ENCODE measurements at regions not wholly inside any gene's neighbourhood (a gene's known extent, or its start where the extent isn't known, plus 50 kb on each side); places are given as distances from the start of the nearest gene placed in this dataset.

DNA sequence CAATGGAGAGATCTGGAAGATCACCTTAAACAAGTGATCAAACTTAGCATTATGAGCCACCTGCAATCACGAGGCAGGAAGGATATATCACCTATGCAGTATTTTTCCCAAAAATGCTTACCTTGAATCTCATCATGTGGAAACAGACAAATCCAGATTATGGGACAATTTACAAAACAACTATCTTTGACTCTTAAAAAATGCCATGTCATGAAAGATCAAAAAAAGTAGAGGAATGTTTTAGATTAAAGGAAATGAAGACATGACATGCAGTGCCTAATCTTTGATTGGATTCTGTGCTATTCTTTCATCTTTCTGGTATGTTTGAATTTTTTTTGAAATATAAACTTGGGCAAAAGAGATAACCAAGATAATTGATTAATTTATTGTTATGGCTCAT, 95.9 kb downstream of the KPNA2 start:
- H3K4me3 ChIP-seq (ENCODE audit: low read depth, low read length): no peak overlapping the region
- DNase-seq (ENCODE audit: low read depth): no peak

GRCh38 chr17:68133346-68134045, 98.0 kb downstream of the KPNA2 start:
- TF ChIP-seq, protein P1, sequence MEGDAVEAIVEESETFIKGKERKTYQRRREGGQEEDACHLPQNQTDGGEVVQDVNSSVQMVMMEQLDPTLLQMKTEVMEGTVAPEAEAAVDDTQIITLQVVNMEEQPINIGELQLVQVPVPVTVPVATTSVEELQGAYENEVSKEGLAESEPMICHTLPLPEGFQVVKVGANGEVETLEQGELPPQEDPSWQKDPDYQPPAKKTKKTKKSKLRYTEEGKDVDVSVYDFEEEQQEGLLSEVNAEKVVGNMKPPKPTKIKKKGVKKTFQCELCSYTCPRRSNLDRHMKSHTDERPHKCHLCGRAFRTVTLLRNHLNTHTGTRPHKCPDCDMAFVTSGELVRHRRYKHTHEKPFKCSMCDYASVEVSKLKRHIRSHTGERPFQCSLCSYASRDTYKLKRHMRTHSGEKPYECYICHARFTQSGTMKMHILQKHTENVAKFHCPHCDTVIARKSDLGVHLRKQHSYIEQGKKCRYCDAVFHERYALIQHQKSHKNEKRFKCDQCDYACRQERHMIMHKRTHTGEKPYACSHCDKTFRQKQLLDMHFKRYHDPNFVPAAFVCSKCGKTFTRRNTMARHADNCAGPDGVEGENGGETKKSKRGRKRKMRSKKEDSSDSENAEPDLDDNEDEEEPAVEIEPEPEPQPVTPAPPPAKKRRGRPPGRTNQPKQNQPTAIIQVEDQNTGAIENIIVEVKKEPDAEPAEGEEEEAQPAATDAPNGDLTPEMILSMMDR (conservative IDR thresholded peaks at IDR 0.05; ENCODE audit: low read depth, low read length): no peak
- DNase-seq (ENCODE audit: low read depth): no peak
- no peak overlapping the region for H3K4me3 ChIP-seq (ENCODE audit: low read depth, low read length)

More for the DNA sequence above, 95.9 kb downstream of the KPNA2 start:
- TF ChIP-seq, protein P1 (conservative IDR thresholded peaks at IDR 0.05; ENCODE audit: low read depth, low read length): no peak

GRCh38 chr17:68134046-68134637, 98.6 kb downstream of the KPNA2 start:
- DNase-seq (ENCODE audit: low read depth): no peak
- H3K4me3 ChIP-seq (ENCODE audit: low read depth, low read length): no peak overlapping the region
- TF ChIP-seq, protein P1 (conservative IDR thresholded peaks at IDR 0.05; ENCODE audit: low read depth, low read length): no peak

DNA sequence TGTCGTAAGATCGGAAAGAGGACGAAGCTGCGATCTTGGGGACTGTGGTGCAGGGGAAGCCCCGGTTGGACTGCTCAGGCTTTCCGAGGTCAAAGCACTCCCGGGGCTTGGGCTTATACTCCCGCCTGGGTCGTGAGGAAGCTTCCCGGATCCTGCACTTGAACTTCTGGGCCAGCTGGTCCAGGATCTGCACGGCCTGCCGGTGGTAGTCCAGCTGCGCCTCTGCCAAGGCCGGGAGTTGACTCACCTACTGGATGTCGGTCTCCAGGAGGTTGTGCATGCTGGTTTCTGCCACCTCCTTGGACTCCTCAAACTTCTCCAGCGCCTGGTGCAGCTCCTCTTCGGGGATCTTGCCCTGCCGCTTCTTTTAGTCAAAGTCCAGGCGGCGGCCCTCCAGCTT, 99.2 kb downstream of the KPNA2 start:
- no peak overlapping the region for H3K4me3 ChIP-seq (ENCODE audit: low read depth, low read length)
- no peak for DNase-seq (ENCODE audit: low read depth)
- TF ChIP-seq, protein P1 (conservative IDR thresholded peaks at IDR 0.05; ENCODE audit: low read depth, low read length): no peak

DNA sequence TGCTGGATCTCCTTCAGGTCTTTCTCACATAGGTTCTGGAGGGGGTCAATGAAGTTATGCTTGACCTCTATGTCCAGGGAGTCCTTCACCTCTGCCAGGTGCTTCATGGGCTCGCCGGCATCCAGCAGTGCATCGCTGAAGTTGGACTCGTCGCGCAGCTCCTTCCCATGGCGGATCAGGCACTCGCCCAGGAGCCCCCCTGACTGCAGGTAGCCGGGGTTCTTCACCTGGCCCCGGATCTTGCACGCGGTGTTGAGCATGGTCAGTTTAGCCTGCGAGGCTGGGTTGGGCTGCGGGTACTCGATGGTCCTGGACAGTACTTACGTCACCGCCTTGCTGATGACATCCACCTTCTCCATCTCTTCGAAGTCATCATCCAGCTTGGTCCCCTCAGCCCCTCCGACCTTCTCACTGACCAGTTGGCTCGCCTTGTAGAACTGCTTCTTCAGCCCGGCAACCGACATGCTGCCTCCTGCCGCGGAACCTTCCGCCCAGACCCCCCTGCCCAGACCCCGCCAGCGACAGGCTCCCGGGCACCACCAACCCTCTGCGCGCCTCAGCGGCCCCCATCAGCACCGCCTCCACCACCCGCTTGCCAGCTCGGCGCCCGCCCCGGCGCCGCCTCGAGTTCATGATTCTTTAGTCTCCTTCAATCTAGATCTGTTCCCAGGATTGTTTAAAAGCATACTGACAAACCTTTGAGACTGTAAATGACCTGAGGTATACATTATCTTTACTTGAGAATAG, 99.8 kb downstream of the KPNA2 start:
- no peak overlapping the region for H3K4me3 ChIP-seq (ENCODE audit: low read depth, low read length)
- TF ChIP-seq, protein P1 (conservative IDR thresholded peaks at IDR 0.05; ENCODE audit: low read depth, low read length): no peak
- no peak for DNase-seq (ENCODE audit: low read depth)

DNA sequence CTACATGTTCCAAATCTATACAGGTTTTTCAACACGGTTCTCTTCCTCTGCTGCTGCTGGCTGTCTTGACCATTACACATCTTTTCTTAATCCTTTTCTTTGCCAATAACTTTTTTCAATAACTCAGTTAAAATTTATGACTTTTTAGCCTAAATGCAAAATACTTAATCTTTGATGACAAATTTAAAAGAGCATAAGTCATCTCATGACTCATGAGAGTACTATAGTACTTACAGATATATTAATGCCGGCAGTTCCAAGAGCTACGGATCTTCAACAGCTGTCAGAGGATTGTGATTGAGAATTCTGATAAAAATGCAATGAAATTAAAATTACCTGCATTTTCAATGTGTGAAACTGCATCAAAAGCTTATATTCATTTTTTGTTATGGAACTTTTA, 105.5 kb downstream of the KPNA2 start:
- TF ChIP-seq, protein P1 (conservative IDR thresholded peaks at IDR 0.05; ENCODE audit: low read depth, low read length): no peak
- H3K4me3 ChIP-seq (ENCODE audit: low read depth, low read length): no peak overlapping the region
- DNase-seq (ENCODE audit: low read depth): no peak
